Aorta (tissue), 5 donors: ENCODE measurements at regions not wholly inside any gene's neighbourhood (a gene's known extent, or its start where the extent isn't known, plus 50 kb on each side); places are given as distances from the start of the nearest gene placed in this dataset.

Experiments
- ATAC-seq: fragments of 200-7000 bp; cut with Tn5 transposase; one replicate; pipeline ENCODE4 v1.9.1; 2022; ENCODE audit warnings: moderate library complexity; ENCODE audit not compliant: low FRiP score
- DNase-seq, 2 donors: peaks; one replicate each; pipeline ENCODE4 v3.0.0-alpha.2; 2020
- H3K27ac ChIP-seq, 2 donors: one replicate each; pipeline ENCODE4 v1.5.1; 2013; ENCODE audit warnings: low read length in 2 of 2, mild to moderate bottlenecking in 2 of 2, moderate library complexity in 2 of 2, control low read depth in 1 of 2, inconsistent platforms in 1 of 2, low read depth in 1 of 2
- H3K27me3 ChIP-seq, 2 donors: one replicate each; pipeline ENCODE4 v1.6.1; 2013; ENCODE audit warnings: control low read depth in 1 of 2, low read length in 1 of 2, mild to moderate bottlenecking in 1 of 2, moderate library complexity in 1 of 2; ENCODE audit not compliant: insufficient read depth in 2 of 2, control insufficient read depth in 1 of 2
- H3K36me3 ChIP-seq, 2 donors: one replicate each; pipeline ENCODE4 v1.6.1; 2013; ENCODE audit warnings: control low read depth in 1 of 2, low read length in 1 of 2, mild to moderate bottlenecking in 1 of 2; ENCODE audit not compliant: insufficient read depth in 2 of 2, control insufficient read depth in 1 of 2
- H3K4me1 ChIP-seq, 2 donors: one replicate each; pipeline ENCODE4 v1.6.1; 2013; ENCODE audit warnings: low read length in 2 of 2, control low read depth in 1 of 2, mild to moderate bottlenecking in 1 of 2, moderate library complexity in 1 of 2; ENCODE audit not compliant: insufficient read depth in 2 of 2, control insufficient read depth in 1 of 2
- H3K4me3 ChIP-seq, 2 donors: one replicate each; pipeline ENCODE4 v1.5.1; 2013; ENCODE audit warnings: low read length in 2 of 2, control low read depth in 1 of 2, mild to moderate bottlenecking in 1 of 2
- H3K9me3 ChIP-seq: one replicate; pipeline ENCODE4 v1.6.1; 2013; ENCODE audit warnings: mild to moderate bottlenecking, low read length; ENCODE audit not compliant: control insufficient read depth
- WGBS, 2 donors: extraction: QIAGEN DNeasy Blood & Tissue Kit; methylation state at CpG; one replicate each; pipeline ENCODE4 v1.1.7; 2013; 5-methylcytosine and 5-hydroxymethylcytosine counted together
- intact Hi-C, 2 donors: fragments of 100-400 bp; cut with DNase I; formaldehyde crosslinking; loops; one replicate each; pipeline versions ENCODE4 v1.14.2 to v1.15.0; 2022
- donor health status: healthy with polysubstance abuse.
- donor health status: Bipolar disorder and iron deficiency.
- donor health status: DM: no; HTN: no; CAD: no.
- donor health status: DM: no; HTN: no; CAD: no.
- donor health status: DM: yes; HTN: yes; CAD: no.

- Histone ChIP-seq H3K4me3 (no peak overlapping the region), H3K27ac (no peak overlapping the region), H3K4me1 (no peaks in the 10 kb centered on the region), H3K27me3 (no peaks in the 10 kb centered on the region), H3K9me3 (no peaks in the 10 kb centered on the region), H3K36me3 (no peaks in the 10 kb centered on the region)
- no peak for DNase-seq
- no peak for ATAC-seq
- 54 to 64% methylated on average over 6 of the region's 6 CpGs for WGBS, 2 donors
- intact Hi-C loops: no loop called here
Observed at GRCh38 chr10:125489731-125490130, 193.2 kb downstream of the TEX36 start.

GRCh38 chr10:125485665-125486064 lies 197.3 kb downstream of the TEX36 start:
- H3K4me1 ChIP-seq: no peaks in the 10 kb centered on the region
- ATAC-seq (no peak), DNase-seq (no peak)
- no peaks in the 10 kb centered on the region for H3K9me3 ChIP-seq
- no peaks in the 10 kb centered on the region for H3K36me3 ChIP-seq
- H3K27ac ChIP-seq: no peak overlapping the region
- WGBS, 2 donors: 38 to 43% methylated on average over 4 of the region's 4 CpGs
- no peaks in the 10 kb centered on the region for H3K27me3 ChIP-seq
- H3K4me3 ChIP-seq: no peak overlapping the region
- intact Hi-C loops: no loop called here

GRCh38 chr10:125484035-125484732 lies 198.8 kb downstream of the TEX36 start:
- Histone ChIP-seq H3K27ac (no peak overlapping the region), H3K27me3 (no peaks in the 10 kb centered on the region), H3K4me3 (no peak overlapping the region), H3K9me3 (no peaks in the 10 kb centered on the region), H3K36me3 (no peaks in the 10 kb centered on the region), H3K4me1 (no peaks in the 10 kb centered on the region)
- intact Hi-C loops: no loop called here
- DNase-seq (no peak), ATAC-seq (no peak)
- 78 to 88% methylated on average over 1 of the region's 1 CpG for WGBS, 2 donors

GRCh38 chr10:125482637-125483036 lies 200.3 kb downstream of the TEX36 start:
- DNase-seq (no peak), ATAC-seq (no peak)
- Histone ChIP-seq H3K4me3 (no peak overlapping the region), H3K27ac (no peak overlapping the region), H3K4me1 (no peaks in the 10 kb centered on the region), H3K27me3 (no peaks in the 10 kb centered on the region), H3K9me3 (no peaks in the 10 kb centered on the region), H3K36me3 (no peaks in the 10 kb centered on the region)
- WGBS, 2 donors: 22 to 23% methylated on average over 5 of the region's 5 CpGs
- intact Hi-C loops: no loop called here

GRCh38 chr10:125482108-125482507 lies 200.9 kb downstream of the TEX36 start:
- H3K27me3 ChIP-seq: no peaks in the 10 kb centered on the region
- H3K36me3 ChIP-seq: no peaks in the 10 kb centered on the region
- intact Hi-C loops: no loop called here
- WGBS, 2 donors: 28 to 31% methylated on average over 2 of the region's 2 CpGs
- no peaks in the 10 kb centered on the region for H3K9me3 ChIP-seq
- no peak for DNase-seq
- no peak overlapping the region for H3K27ac ChIP-seq
- no peak overlapping the region for H3K4me3 ChIP-seq
- no peaks in the 10 kb centered on the region for H3K4me1 ChIP-seq
- ATAC-seq: no peak

- no peaks in the 10 kb centered on the region for H3K9me3 ChIP-seq
- H3K27me3 ChIP-seq: no peaks in the 10 kb centered on the region
- H3K27ac ChIP-seq: no peak overlapping the region
- no peak for ATAC-seq
- H3K36me3 ChIP-seq: no peaks in the 10 kb centered on the region
- H3K4me1 ChIP-seq: no peaks in the 10 kb centered on the region
- intact Hi-C loops: no loop called here
- DNase-seq: no peak
- H3K4me3 ChIP-seq: no peak overlapping the region
- 86 to 89% methylated on average over 4 of the region's 4 CpGs for WGBS, 2 donors
Observed at GRCh38 chr10:125479059-125479458, 203.9 kb downstream of the TEX36 start.

- Histone ChIP-seq H3K27me3 (no peaks in the 10 kb centered on the region), H3K4me1 (no peaks in the 10 kb centered on the region), H3K9me3 (no peaks in the 10 kb centered on the region)
Observed at GRCh38 chr10:125475815-125476214, 207.1 kb downstream of the TEX36 start.

GRCh38 chr10:125473143-125473793 lies 209.7 kb downstream of the TEX36 start:
- no peaks in the 10 kb centered on the region for H3K27me3 ChIP-seq
- DNase-seq: no peak
- ATAC-seq: no peak
- H3K36me3 ChIP-seq: no peaks in the 10 kb centered on the region
- no peak overlapping the region for H3K4me3 ChIP-seq
- H3K9me3 ChIP-seq: no peaks in the 10 kb centered on the region
- intact Hi-C loops: no loop called here
- no peak overlapping the region for H3K27ac ChIP-seq
- H3K4me1 ChIP-seq: no peaks in the 10 kb centered on the region
- 58 to 65% methylated on average over 7 of the region's 7 CpGs for WGBS, 2 donors

More at GRCh38 chr10:125475815-125476214, 207.1 kb downstream of the TEX36 start:
- no peak for DNase-seq
- H3K4me3 ChIP-seq: no peak overlapping the region
- no peak overlapping the region for H3K27ac ChIP-seq
- ATAC-seq: no peak
- no peaks in the 10 kb centered on the region for H3K36me3 ChIP-seq
- WGBS, 2 donors: 61 to 63% methylated on average over 2 of the region's 2 CpGs
- intact Hi-C loops: no loop called here

- no peak for ATAC-seq
- no peak for DNase-seq
- no peak overlapping the region for H3K4me3 ChIP-seq
- no peaks in the 10 kb centered on the region for H3K36me3 ChIP-seq
- intact Hi-C loops: no loop called here
- WGBS, 2 donors: 86 to 87% methylated on average over 4 of the region's 4 CpGs
- H3K4me1 ChIP-seq: no peaks in the 10 kb centered on the region
- no peak overlapping the region for H3K27ac ChIP-seq
- no peaks in the 10 kb centered on the region for H3K27me3 ChIP-seq
- H3K9me3 ChIP-seq: no peaks in the 10 kb centered on the region
Observed at GRCh38 chr10:125472010-125472607, 210.9 kb downstream of the TEX36 start.
